Glutamatergic neuron (in vitro differentiated cells): ENCODE measurements at regions not wholly inside any gene's neighbourhood (a gene's known extent, or its start where the extent isn't known, plus 50 kb on each side); places are given as distances from the start of the nearest gene placed in this dataset.

ENCODE experiments used
- DNase-seq: peaks from one replicate; pipeline ENCODE4 v3.0.0; 2022
- H3K27ac Mint-ChIP-seq: one replicate; pipeline ENCODE4 v1.8.0; 2020; ENCODE audit warnings: mild to moderate bottlenecking, mixed read lengths, inconsistent platforms; ENCODE audit not compliant: unreplicated experiment
- H3K27me3 Mint-ChIP-seq: one replicate; pipeline ENCODE4 v1.8.0; 2020; ENCODE audit warnings: mild to moderate bottlenecking, moderate library complexity, mixed read lengths, inconsistent platforms; ENCODE audit not compliant: unreplicated experiment
- H3K36me3 Mint-ChIP-seq: one replicate; pipeline ENCODE4 v1.8.0; 2020; ENCODE audit warnings: mild to moderate bottlenecking, mixed read lengths, inconsistent platforms; ENCODE audit not compliant: unreplicated experiment
- H3K4me1 Mint-ChIP-seq: one replicate; pipeline ENCODE4 v1.8.0; 2020; ENCODE audit warnings: mild to moderate bottlenecking, low read depth, mixed read lengths, inconsistent platforms; ENCODE audit not compliant: unreplicated experiment
- H3K4me3 Mint-ChIP-seq: one replicate; pipeline ENCODE4 v1.8.0; 2020; ENCODE audit warnings: mild to moderate bottlenecking, mixed read lengths, inconsistent platforms; ENCODE audit not compliant: unreplicated experiment
- H3K9me3 Mint-ChIP-seq: one replicate; pipeline ENCODE4 v1.8.0; 2020; ENCODE audit warnings: mild to moderate bottlenecking, moderate library complexity, mixed read lengths, inconsistent platforms; ENCODE audit not compliant: unreplicated experiment
- TF ChIP-seq, protein P1 (sequence below): fragments of 200-600 bp; sonication (generic); IDR thresholded peaks from one replicate; pipeline ENCODE4 v1.5.0; 2021; ENCODE audit not compliant: partially characterized antibody, unreplicated experiment

DNA sequence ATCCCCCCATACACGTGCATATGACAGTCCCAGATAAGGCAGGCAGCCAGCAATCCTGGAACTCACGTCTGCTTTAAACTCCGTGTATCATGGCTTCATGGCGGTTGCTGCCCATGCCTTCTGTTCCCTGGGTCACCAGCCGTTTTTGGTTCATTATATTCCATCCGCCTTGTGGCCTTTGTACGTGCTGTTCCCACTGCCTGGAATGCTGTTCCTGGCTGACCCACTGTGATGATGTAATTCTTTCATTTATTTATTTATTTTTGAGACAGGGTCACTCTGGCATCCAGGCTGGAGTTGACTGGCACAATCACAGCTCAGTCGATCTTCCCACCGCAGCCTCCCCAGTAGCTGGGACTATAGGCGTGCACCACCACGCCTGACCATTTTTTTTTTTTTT, 136.7 kb upstream of the GSE1 start:
- H3K36me3 Mint-ChIP-seq, result no peaks in the 10 kb centered on the region
- no peak for DNase-seq
- TF ChIP-seq, protein P1, sequence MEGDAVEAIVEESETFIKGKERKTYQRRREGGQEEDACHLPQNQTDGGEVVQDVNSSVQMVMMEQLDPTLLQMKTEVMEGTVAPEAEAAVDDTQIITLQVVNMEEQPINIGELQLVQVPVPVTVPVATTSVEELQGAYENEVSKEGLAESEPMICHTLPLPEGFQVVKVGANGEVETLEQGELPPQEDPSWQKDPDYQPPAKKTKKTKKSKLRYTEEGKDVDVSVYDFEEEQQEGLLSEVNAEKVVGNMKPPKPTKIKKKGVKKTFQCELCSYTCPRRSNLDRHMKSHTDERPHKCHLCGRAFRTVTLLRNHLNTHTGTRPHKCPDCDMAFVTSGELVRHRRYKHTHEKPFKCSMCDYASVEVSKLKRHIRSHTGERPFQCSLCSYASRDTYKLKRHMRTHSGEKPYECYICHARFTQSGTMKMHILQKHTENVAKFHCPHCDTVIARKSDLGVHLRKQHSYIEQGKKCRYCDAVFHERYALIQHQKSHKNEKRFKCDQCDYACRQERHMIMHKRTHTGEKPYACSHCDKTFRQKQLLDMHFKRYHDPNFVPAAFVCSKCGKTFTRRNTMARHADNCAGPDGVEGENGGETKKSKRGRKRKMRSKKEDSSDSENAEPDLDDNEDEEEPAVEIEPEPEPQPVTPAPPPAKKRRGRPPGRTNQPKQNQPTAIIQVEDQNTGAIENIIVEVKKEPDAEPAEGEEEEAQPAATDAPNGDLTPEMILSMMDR, result no peak
- peaks cover 11% of the 10 kb centered on the region for H3K9me3 Mint-ChIP-seq
- H3K27ac Mint-ChIP-seq, result no peak overlapping the region
- peaks cover 17% of the 10 kb centered on the region for H3K27me3 Mint-ChIP-seq
- no peak overlapping the region for H3K4me3 Mint-ChIP-seq
- peaks cover 43% of the 10 kb centered on the region for H3K4me1 Mint-ChIP-seq

DNA sequence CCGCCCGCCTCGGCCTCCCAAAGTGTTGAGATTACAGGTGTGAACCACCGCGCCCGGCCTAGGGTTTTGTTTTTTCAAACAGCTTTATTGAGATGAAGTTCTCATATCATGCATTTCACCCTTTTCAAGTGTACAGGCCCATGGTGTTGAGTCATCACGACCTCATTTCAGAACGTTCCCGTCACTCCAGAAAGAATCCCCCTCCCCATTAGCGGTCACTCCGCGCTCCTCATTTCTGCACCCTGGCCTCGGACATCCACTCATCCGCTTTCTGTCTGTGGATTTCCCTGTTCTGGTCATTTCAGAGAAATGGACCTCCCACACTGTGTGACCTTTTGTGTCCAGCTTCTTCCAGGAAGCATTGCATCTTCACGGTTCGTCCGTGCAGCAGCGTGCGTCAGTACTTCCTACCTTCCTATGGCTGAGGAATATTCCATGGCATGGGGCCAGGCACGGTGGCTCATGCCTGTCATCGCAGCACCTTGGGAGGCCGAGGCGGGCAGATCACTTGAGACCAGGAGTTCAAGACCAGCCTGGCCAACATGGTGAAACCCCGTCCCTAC, 135.2 kb upstream of the GSE1 start:
- H3K36me3 Mint-ChIP-seq, result no peaks in the 10 kb centered on the region
- H3K27me3 Mint-ChIP-seq, result peaks cover 19% of the 10 kb centered on the region
- peak overlapping the region; percentile 69 for H3K27ac Mint-ChIP-seq

DNA sequence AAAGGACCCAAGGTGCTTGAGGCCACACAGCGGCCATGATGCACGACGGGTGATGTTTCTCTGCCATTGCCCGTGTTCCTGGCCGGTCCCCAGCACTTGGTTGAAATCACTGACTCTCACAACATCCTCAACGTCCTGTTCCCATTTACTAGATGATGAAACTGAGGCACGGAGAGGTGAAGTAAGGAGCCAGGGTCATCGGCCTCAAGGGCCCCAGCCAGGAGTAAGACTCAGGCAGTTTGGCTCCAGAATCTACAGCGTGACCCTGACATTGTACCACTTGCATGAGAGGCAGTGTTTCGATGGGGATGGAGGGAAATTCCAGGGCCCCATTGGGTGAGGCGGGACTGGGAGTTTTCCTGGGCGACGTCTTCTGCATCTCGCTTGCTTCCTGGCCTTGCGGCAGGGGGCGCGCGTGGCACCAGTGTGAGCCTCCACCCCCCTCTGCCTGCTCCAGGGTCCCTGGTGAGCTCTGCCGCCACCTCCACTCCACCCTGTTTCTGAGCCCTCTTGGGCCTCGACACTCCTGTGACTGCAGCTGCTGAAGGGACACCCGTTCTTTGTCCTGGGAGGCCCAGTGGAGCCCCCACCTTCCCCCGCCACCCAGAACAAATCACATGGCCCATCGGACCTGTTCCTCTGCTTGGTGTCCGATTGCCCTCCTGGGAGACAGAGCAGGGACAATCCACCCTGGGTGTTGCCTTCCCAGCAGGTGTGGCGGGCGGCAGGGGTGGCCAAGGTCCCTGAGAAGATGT, 133.0 kb upstream of the GSE1 start:
- Mint-ChIP-seq H3K4me3 (peak overlapping the region; percentile 46), H3K36me3 (no peaks in the 10 kb centered on the region), H3K4me1 (peaks cover 35% of the 10 kb centered on the region), H3K9me3 (peaks cover 16% of the 10 kb centered on the region), H3K27me3 (peaks cover 14% of the 10 kb centered on the region), H3K27ac (peak overlapping the region; percentile 92)
- DNase-seq, result peak; percentile 61
- TF ChIP-seq, protein P1, result no peak

More for the DNA sequence above, 135.2 kb upstream of the GSE1 start:
- H3K4me3 Mint-ChIP-seq, result no peak overlapping the region
- H3K4me1 Mint-ChIP-seq, result peaks cover 33% of the 10 kb centered on the region
- H3K9me3 Mint-ChIP-seq, result peaks cover 15% of the 10 kb centered on the region
- DNase-seq, result no peak
- TF ChIP-seq, protein P1, result no peak

DNA sequence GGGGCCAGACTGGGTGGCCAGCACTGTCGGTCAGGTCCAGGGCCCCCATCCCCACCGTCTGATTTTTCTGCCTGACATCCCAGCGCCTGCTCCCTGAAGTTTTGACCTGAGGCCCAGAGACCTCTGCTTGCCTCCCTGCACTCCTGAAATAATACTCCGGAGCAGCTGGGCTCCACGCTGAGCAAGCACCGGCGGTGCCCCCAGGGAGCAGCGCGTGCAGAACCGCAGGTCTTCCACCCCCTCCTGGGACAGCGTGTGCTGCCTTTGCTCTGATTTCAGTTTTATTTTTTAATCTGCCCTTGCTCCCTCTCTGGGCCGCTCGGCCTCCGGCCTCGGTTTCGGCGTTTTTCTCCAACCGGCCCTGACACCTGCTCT, 132.4 kb upstream of the GSE1 start:
- Mint-ChIP-seq H3K4me3 (peak overlapping the region; percentile 8), H3K9me3 (peaks cover 16% of the 10 kb centered on the region), H3K27ac (peak overlapping the region; percentile 92), H3K27me3 (peaks cover 14% of the 10 kb centered on the region), H3K36me3 (no peaks in the 10 kb centered on the region), H3K4me1 (peaks cover 30% of the 10 kb centered on the region)
- TF ChIP-seq, protein P1, result no peak
- no peak for DNase-seq

DNA sequence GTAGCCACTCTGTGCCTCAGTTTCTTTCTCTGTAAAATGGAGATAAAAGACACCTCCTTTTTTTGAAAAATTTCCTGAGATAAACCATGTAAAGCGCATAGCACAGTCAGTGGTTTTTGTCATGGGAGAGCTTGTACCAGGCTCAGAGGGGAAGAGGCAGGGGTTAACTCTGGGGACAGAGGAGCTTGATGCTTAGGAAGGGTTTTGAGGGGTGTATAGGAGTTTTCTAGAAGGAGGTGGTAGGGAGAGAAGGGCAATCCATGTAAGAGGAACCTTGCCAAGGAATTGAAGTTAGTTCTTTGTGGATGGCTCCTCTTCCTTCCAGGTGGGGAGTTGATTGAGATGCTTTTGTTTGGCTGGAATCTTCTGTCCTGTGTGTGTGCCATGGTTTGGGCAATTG, 131.9 kb upstream of the GSE1 start:
- peaks cover 16% of the 10 kb centered on the region for H3K9me3 Mint-ChIP-seq
- TF ChIP-seq, protein P1, result no peak
- H3K36me3 Mint-ChIP-seq, result no peaks in the 10 kb centered on the region
- H3K4me1 Mint-ChIP-seq, result peaks cover 32% of the 10 kb centered on the region
- DNase-seq, result no peak
- H3K4me3 Mint-ChIP-seq, result peak overlapping the region; percentile 8
- peak overlapping the region; percentile 92 for H3K27ac Mint-ChIP-seq
- H3K27me3 Mint-ChIP-seq, result peaks cover 14% of the 10 kb centered on the region
